Activated CD8-positive, alpha-beta T cell treated with anti-CD3 and anti-CD28 coated beads, Interleukin-2, amount 10 ng/mL, durations not matched to agents 7 days and 5 days (primary cell): ENCODE measurements at regions not wholly inside any gene's neighbourhood (a gene's known extent, or its start where the extent isn't known, plus 50 kb on each side); places are given as distances from the start of the nearest gene placed in this dataset.

Source experiments
- ATAC-seq: fragments of 150-1000 bp; cut with Tn5 transposase; one replicate; pipeline ENCODE4 v1.10.0; 2021; ENCODE audit warnings: moderate library complexity
- CTCF ChIA-PET: fragments of 350-600 bp; sonication (Branson Sonifier 250); formaldehyde crosslinking; loops from one replicate; lab custom pipeline; 2021; ENCODE audit warnings: antibody characterized with exemption; lab: Charles Lee
- POLR2A ChIA-PET: fragments of 350-600 bp; sonication (Branson Sonifier 250); formaldehyde crosslinking; loops from one replicate; lab custom pipeline; 2021; ENCODE audit warnings: antibody characterized with exemption; lab: Charles Lee
- DNase-seq: peaks from one replicate; pipeline ENCODE4 v3.0.0-alpha.2; 2020
- H3K27ac Mint-ChIP-seq: one replicate; pipeline ENCODE4 v1.8.0; 2021; ENCODE audit warnings: mild to moderate bottlenecking, mixed read lengths
- H3K27me3 Mint-ChIP-seq: one replicate; pipeline ENCODE4 v1.8.0; 2021; ENCODE audit warnings: low read depth, mixed read lengths
- H3K36me3 Mint-ChIP-seq: one replicate; pipeline ENCODE4 v1.8.0; 2021; ENCODE audit warnings: low read depth, mixed read lengths
- H3K4me1 Mint-ChIP-seq: one replicate; pipeline ENCODE4 v1.8.0; 2021; ENCODE audit warnings: low read depth, mixed read lengths
- H3K4me3 Mint-ChIP-seq: one replicate; pipeline ENCODE4 v1.8.0; 2021; ENCODE audit warnings: mild to moderate bottlenecking, mixed read lengths
- H3K9me3 Mint-ChIP-seq: one replicate; pipeline ENCODE4 v1.8.0; 2022; ENCODE audit warnings: mixed read lengths; ENCODE audit not compliant: insufficient read depth

DNA sequence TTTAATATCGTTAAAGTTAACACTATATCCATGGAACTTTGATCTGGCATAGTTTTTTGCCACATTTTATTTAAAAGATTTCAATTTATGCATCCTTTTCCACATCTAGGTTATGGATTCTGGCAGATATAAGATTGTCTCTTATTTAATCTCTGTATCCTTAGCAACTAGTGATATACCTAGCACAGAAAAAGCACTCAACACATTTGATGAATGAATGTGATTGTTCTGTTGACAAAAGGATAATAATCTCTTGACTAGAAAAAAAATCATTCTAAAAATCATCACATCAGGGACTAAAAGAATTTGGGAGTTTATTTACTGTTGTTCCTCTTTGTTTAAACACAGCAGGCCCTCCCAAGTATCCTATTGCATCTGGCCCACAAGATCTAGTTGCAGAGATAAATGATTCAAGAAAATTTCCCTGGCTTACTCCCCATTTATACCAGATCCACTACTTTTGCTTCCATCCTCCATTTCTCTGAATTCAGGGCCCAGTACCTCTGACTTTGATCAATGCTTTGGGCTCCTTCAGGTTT, 84.0 kb upstream of the C1GALT1 start:
- ChIA-PET CTCF (interaction anchor here (1.4 kb wide), 1 partner anchor 443 kb away, joined by 3 read pairs; no protein-coding TSS in a partner anchor), POLR2A (interaction anchor here (1.0 kb wide), 1 partner anchor 84 kb away, joined by 3 read pairs; the partner anchor contains the start of gene C1GALT1)
- H3K27ac Mint-ChIP-seq: no peak overlapping the region
- ATAC-seq: no peak
- H3K4me3 Mint-ChIP-seq: no peak overlapping the region
- H3K27me3 Mint-ChIP-seq: peaks cover 6% of the 10 kb centered on the region
- H3K36me3 Mint-ChIP-seq: no peaks in the 10 kb centered on the region
- H3K9me3 Mint-ChIP-seq: no peaks in the 10 kb centered on the region
- H3K4me1 Mint-ChIP-seq: peaks cover 2% of the 10 kb centered on the region
- no peak for DNase-seq

DNA sequence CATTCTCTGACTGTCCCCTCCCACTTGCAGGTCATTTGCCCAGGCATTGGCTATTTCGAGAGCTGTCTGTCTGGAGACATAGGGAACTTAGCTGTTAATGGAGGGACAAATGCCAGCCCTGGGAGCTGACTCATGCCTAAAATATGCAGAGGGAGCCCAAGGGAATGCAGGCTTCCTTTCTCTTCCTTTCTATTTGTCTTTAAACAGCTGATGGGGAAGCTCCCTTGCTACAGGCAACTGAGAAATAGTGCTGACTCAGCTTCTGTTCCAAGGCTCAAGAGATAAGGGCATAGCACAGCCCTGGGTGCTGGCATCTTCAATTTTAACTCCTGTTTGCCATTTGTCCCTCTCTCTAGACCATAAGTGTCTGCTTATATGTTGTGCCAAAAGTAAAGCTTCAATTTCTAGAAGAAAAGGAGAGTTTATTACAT, 82.7 kb upstream of the C1GALT1 start:
- ChIA-PET POLR2A (interaction anchor here (0.7 to 1.0 kb wide), 2 partner anchors 82 to 85 kb away, joined by 3 read pairs; partner anchors contain the start of gene C1GALT1), CTCF (interaction anchor here (1.4 kb wide), 1 partner anchor 442 kb away, joined by 3 read pairs; no protein-coding TSS in a partner anchor)
- ATAC-seq: no peak
- no peak for DNase-seq
- peaks cover 7% of the 10 kb centered on the region for H3K4me1 Mint-ChIP-seq
- no peaks in the 10 kb centered on the region for H3K9me3 Mint-ChIP-seq
- H3K27ac Mint-ChIP-seq: no peak overlapping the region
- peaks cover 6% of the 10 kb centered on the region for H3K27me3 Mint-ChIP-seq
- no peaks in the 10 kb centered on the region for H3K36me3 Mint-ChIP-seq
- no peak overlapping the region for H3K4me3 Mint-ChIP-seq

DNA sequence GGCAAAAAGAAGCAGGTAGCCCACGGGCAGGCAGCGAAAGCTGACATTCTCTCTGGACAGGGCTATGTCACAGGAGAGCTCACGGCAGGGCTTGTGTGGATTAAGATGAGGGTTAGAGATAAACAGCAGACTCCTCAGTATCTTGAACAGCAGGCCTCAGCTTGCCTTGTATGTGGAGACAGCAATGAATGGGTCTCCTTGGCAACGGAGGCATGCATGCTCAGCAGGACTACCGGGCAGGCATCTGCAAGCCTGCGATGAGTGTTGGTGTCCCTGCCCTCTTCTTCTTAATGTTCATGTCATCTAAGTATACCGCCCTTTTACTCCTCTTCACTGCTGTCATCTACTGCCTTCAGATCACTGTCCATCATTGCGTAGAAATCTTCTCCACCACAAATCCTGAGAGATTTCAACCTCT, 81.9 kb upstream of the C1GALT1 start:
- no peak overlapping the region for H3K4me3 Mint-ChIP-seq
- ChIA-PET CTCF (no interaction called here), POLR2A (interaction anchor here (0.7 kb wide), 1 partner anchor 84 kb away, joined by 3 read pairs; no protein-coding TSS in a partner anchor)
- no peaks in the 10 kb centered on the region for H3K36me3 Mint-ChIP-seq
- DNase-seq (no peak), ATAC-seq (no peak)
- H3K27ac Mint-ChIP-seq: no peak overlapping the region
- peaks cover 15% of the 10 kb centered on the region for H3K4me1 Mint-ChIP-seq
- H3K27me3 Mint-ChIP-seq: peaks cover 6% of the 10 kb centered on the region
- H3K9me3 Mint-ChIP-seq: no peaks in the 10 kb centered on the region

DNA sequence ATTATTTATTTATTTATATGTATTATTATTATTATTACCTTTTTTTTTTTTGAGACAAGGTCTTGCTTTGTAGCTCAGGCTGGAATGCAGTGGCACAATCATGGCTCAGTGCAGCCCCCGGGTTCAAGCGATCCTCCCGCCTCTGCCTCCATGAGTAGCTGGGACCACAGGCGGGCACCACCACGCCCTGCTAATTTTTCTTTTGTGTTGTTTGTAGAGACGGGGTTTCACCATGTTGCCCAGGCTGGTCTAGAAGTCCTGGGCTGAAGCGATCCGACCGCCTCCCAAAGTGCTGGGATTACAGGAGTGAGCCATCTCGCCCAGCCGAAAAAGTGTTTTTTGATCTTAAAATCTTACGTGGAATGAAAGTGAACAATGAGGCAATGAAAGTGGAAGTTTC, 79.4 kb upstream of the C1GALT1 start:
- peaks cover 3% of the 10 kb centered on the region for H3K36me3 Mint-ChIP-seq
- CTCF ChIA-PET: interaction anchor here (0.7 to 5.4 kb wide), 35 partner anchors 9 to 1193 kb away, joined by 3 to 50 read pairs (median 3); partner anchors contain the start of gene C1GALT1
- H3K9me3 Mint-ChIP-seq: peaks cover 3% of the 10 kb centered on the region
- POLR2A ChIA-PET: interaction anchor here (0.7 to 2.1 kb wide), 2 partner anchors 80 to 1161 kb away, joined by 3 to 11 read pairs; partner anchors contain the start of gene C1GALT1
- no peak for DNase-seq
- H3K27ac Mint-ChIP-seq: no peak overlapping the region
- H3K4me3 Mint-ChIP-seq: no peak overlapping the region
- peaks cover 20% of the 10 kb centered on the region for H3K4me1 Mint-ChIP-seq
- no peak for ATAC-seq
- H3K27me3 Mint-ChIP-seq: peaks cover 6% of the 10 kb centered on the region

DNA sequence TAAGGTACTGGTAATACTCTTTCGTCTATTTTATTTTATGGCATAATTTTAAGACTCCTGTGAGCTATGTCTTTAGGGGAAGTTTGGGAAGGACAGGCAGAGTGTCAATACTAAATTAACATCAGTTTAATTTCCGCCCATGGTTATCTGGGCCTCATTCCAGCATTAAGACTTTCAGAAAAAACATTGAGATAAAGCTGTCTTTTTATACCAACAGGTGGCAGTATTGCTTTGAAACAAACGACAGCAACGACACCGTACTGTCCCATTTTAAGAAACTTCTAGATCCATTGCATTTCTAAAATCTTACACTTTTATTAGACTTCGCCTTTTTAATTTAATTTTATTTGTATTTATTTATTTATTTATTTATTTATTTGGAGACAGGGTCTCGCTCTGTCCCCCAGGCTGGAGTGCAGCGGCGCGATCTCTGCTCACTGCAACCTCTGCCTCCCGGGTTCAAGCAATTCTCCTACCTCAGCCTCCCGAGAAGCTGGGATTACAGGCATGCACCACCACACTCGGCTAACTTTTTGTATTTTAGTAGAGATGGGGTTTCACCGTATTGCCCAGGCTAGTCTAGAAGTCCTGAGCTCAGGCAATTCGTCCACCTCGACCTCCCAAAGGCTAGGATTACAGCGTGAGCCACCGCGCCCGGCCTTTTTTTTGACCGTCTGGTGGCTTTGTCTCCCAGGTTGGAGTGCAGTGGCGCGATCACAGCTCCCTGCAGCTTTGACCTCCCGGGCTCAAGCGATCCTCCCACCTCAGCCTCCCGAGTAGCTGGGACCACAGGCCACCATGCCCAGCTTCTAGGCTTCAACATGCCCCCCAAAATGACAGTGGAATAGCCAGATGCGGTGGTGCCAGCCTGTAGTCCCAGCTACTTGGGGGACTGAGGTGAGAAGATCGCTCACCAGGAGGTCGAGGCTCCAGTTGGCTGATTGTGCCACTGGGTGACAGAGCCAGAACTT, 78.7 kb upstream of the C1GALT1 start:
- ATAC-seq (peak; percentile 80), DNase-seq (peak; percentile 31)
- H3K4me1 Mint-ChIP-seq: peaks cover 20% of the 10 kb centered on the region
- ChIA-PET CTCF (interaction anchor here (0.7 to 5.4 kb wide), 37 partner anchors 10 to 1193 kb away, joined by 3 to 50 read pairs (median 3); partner anchors contain the start of gene C1GALT1), POLR2A (interaction anchor here (0.7 to 2.1 kb wide), 2 partner anchors 79 to 1160 kb away, joined by 3 to 11 read pairs; partner anchors contain the start of gene C1GALT1)
- H3K9me3 Mint-ChIP-seq: peaks cover 8% of the 10 kb centered on the region
- peak overlapping the region; percentile 20 for H3K27ac Mint-ChIP-seq
- peaks cover 5% of the 10 kb centered on the region for H3K27me3 Mint-ChIP-seq
- peaks cover 3% of the 10 kb centered on the region for H3K36me3 Mint-ChIP-seq
- no peak overlapping the region for H3K4me3 Mint-ChIP-seq

DNA sequence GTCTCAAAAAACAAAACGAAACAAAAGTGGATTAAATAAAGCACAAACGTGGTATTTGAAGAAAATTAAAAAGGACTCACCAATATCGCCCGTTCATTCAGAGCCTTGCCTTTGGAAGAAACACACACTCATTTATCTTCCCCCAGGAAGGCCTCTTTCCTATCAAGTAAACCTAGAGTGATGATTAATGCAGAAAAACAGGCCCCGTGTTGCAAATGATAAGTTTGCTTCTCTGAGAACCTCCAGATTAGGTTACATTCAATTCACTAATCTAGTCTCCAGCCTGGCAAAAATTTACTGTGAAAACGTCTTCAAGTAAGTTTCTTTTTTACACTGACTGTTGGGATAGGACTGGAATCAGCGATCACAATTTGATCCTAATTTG, 78.0 kb upstream of the C1GALT1 start:
- Mint-ChIP-seq H3K4me1 (peaks cover 20% of the 10 kb centered on the region), H3K4me3 (no peak overlapping the region), H3K27me3 (peaks cover 3% of the 10 kb centered on the region), H3K36me3 (peaks cover 3% of the 10 kb centered on the region), H3K27ac (peak overlapping the region; percentile 20), H3K9me3 (peaks cover 12% of the 10 kb centered on the region)
- ATAC-seq: no peak
- CTCF ChIA-PET: interaction anchor here (1.0 to 5.4 kb wide), 14 partner anchors 11 to 577 kb away, joined by 3 to 50 read pairs (median 7); partner anchors contain the start of gene C1GALT1
- no peak for DNase-seq
- POLR2A ChIA-PET: interaction anchor here (2.1 kb wide), 1 partner anchor 78 kb away, joined by 11 read pairs; the partner anchor contains the start of gene C1GALT1

DNA sequence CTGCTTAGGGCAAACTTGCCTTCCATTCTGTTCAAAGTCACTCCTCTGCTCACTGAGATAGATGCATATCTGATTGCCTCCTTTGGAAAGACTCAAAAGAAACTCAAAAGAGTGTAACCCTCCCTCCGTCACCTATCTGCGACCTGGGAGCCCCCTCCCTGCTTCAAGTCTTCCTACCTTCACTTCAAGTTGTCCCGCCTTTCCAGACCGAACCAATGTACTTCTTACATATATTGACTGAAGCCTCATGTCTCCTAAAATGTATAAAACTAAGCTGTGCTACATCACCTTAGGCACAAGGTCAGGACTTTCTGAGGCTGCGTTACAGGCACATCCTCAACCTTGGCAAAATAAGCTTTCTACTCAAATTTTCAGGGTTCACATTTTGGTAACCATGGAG, 77.4 kb upstream of the C1GALT1 start:
- no peak overlapping the region for H3K27ac Mint-ChIP-seq
- H3K4me3 Mint-ChIP-seq: no peak overlapping the region
- ATAC-seq: no peak
- H3K4me1 Mint-ChIP-seq: peaks cover 20% of the 10 kb centered on the region
- peaks cover 19% of the 10 kb centered on the region for H3K9me3 Mint-ChIP-seq
- no peak for DNase-seq
- H3K27me3 Mint-ChIP-seq: peaks cover 3% of the 10 kb centered on the region
- CTCF ChIA-PET: interaction anchor here (0.8 to 5.4 kb wide), 13 partner anchors 9 to 490 kb away, joined by 3 to 50 read pairs (median 3); partner anchors contain the start of gene C1GALT1
- POLR2A ChIA-PET: interaction anchor here (0.5 to 2.6 kb wide), 3 partner anchors 52 to 82 kb away, joined by 3 to 29 read pairs (median 3); partner anchors contain the start of gene C1GALT1
- peaks cover 3% of the 10 kb centered on the region for H3K36me3 Mint-ChIP-seq

DNA sequence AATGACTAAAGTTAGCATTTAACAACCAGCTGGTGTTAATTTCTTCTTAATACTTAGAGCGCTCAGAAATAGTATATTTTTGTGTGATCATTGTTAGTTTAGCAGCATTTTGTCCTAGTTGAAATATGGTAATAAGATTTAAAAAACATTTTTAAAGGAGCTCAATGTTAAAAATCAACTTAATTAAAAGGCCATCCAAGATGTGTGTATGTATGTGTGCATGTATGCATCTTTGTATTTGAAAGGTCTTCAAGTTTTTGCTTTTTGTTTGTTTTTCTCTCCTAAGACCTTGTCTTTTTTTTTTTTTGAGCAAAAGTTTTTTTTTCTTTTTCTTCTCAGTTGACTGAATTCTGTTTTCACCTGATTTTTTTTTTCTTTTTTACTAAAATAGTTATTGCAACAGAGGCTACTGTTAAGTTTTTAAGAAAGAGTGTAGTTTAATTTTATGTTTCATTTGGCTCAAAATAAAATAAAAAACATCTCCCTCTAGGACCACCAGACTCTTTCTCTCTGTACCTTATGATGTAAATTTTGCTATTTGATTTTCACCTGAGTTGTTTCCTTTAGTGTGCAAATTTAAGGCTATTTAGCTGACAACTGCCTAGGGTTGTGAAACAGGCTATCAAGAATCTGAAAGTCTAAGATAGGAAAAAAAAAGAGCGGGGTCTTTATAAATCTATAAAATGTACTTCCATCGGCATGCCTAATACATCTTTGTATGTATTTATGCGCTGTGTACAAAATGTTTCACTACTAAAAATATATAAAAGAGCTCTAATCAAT, 76.4 kb upstream of the C1GALT1 start:
- Mint-ChIP-seq H3K27me3 (peaks cover 3% of the 10 kb centered on the region), H3K27ac (no peak overlapping the region), H3K4me1 (peaks cover 20% of the 10 kb centered on the region), H3K4me3 (no peak overlapping the region), H3K9me3 (peaks cover 26% of the 10 kb centered on the region), H3K36me3 (peaks cover 3% of the 10 kb centered on the region)
- no peak for DNase-seq
- CTCF ChIA-PET: interaction anchor here (0.8 to 5.4 kb wide), 13 partner anchors 7 to 445 kb away, joined by 3 to 50 read pairs (median 3); partner anchors contain the start of gene C1GALT1
- ATAC-seq: no peak
- POLR2A ChIA-PET: interaction anchor here (0.5 to 2.6 kb wide), 3 partner anchors 70 to 81 kb away, joined by 3 to 29 read pairs (median 3); partner anchors contain the start of gene C1GALT1

DNA sequence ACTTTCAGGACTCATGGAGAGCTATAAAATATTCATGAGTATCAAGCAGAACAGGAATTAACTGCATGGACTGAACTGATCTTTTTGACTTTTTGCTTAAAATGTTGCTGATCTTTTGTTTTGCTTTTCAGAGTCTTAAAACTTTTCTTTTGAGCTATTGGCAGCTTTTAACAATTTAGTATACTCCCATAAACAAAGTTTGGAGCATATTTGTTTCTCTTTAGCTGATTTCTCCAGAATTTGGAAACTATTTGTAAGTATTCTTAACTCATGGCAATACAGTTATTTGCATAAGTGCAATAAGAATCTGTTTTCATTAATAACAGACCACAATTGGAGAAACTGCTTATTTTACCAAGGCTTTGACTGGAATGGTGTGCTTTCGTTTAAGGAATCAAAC, 73.4 kb upstream of the C1GALT1 start:
- Mint-ChIP-seq H3K4me3 (no peak overlapping the region), H3K9me3 (peaks cover 26% of the 10 kb centered on the region), H3K36me3 (peaks cover 3% of the 10 kb centered on the region), H3K27me3 (no peaks in the 10 kb centered on the region), H3K27ac (no peak overlapping the region), H3K4me1 (peaks cover 18% of the 10 kb centered on the region)
- no peak for DNase-seq
- ChIA-PET POLR2A (interaction anchor here (0.6 to 1.5 kb wide), 2 partner anchors 73 to 483 kb away, joined by 3 to 4 read pairs; no protein-coding TSS in a partner anchor), CTCF (interaction anchor here (1.2 to 1.9 kb wide), 2 partner anchors 73 to 433 kb away, joined by 5 to 6 read pairs; partner anchors contain the start of gene C1GALT1)
- ATAC-seq: no peak

DNA sequence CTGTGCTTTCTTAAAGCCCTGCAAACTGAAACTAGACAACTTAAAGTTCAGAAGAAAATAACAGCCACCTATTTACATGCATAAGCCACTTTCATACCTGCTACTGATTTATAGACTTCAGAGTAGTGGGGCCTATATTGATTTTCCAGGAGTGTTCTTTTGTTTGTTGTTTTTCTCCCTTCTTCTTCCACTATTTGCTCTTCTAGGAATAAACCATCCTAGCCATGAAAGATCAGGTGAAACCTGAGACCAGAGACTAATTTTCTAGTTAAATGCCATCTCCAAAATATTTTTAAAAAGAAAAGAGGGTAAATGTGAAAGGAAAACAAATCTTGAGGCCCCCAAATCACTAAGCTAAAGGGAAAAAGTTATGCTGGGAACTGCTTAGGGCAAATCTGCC, 72.4 kb upstream of the C1GALT1 start:
- CTCF ChIA-PET: interaction anchor here (0.7 to 1.2 kb wide), 2 partner anchors 72 to 325 kb away, joined by 3 to 6 read pairs; partner anchors contain the start of gene C1GALT1
- peaks cover 10% of the 10 kb centered on the region for H3K4me1 Mint-ChIP-seq
- ATAC-seq (no peak), DNase-seq (no peak)
- H3K9me3 Mint-ChIP-seq: peaks cover 26% of the 10 kb centered on the region
- no peaks in the 10 kb centered on the region for H3K27me3 Mint-ChIP-seq
- POLR2A ChIA-PET: no interaction called here
- no peak overlapping the region for H3K4me3 Mint-ChIP-seq
- H3K27ac Mint-ChIP-seq: no peak overlapping the region
- peaks cover 3% of the 10 kb centered on the region for H3K36me3 Mint-ChIP-seq
